AG09319 (cell line): ENCODE measurements at regions not wholly inside any gene's neighbourhood (a gene's known extent, or its start where the extent isn't known, plus 50 kb on each side); places are given as distances from the start of the nearest gene placed in this dataset.

Experiments used
- DNase-seq: peaks from one replicate; pipeline ENCODE4 v3.0.0-alpha.2; 2010; ENCODE audit warnings: low read depth; ENCODE audit errors: extremely low read depth
- CTCF ChIP-seq: IDR thresholded peaks from 2 replicates; pipeline ENCODE4 v1.5.1; 2011; ENCODE audit warnings: low read depth, mild to moderate bottlenecking, inconsistent platforms, low read length, moderate library complexity

- TF ChIP-seq CTCF = no peak
- DNase-seq = no peak
Observed at GRCh38 chr10:57300718-57301117, 939.7 kb upstream of the ZWINT start.

- no peak for DNase-seq
Observed at GRCh38 chr10:57294698-57295097, 933.6 kb upstream of the ZWINT start.

GRCh38 chr10:57288754-57289153 is 927.7 kb upstream of the ZWINT start:
- no peak for TF ChIP-seq CTCF
- no peak for DNase-seq

More at GRCh38 chr10:57294698-57295097, 933.6 kb upstream of the ZWINT start:
- TF ChIP-seq CTCF = no peak

GRCh38 chr10:57262892-57263291 is 901.8 kb upstream of the ZWINT start:
- no peak for TF ChIP-seq CTCF
- DNase-seq = no peak

- TF ChIP-seq CTCF = no peak
- DNase-seq = no peak
Observed at GRCh38 chr10:57260175-57260574, 899.1 kb upstream of the ZWINT start.

GRCh38 chr10:57249615-57250281 is 888.7 kb upstream of the ZWINT start:
- TF ChIP-seq CTCF = no peak
- DNase-seq = no peak

GRCh38 chr10:57247271-57247670 is 886.2 kb upstream of the ZWINT start:
- no peak for DNase-seq
- no peak for TF ChIP-seq CTCF
